NT2/D1 (cell line): ENCODE measurements at regions not wholly inside any gene's neighbourhood (a gene's known extent, or its start where the extent isn't known, plus 50 kb on each side); places are given as distances from the start of the nearest gene placed in this dataset.

Source experiments
- DNase-seq: peaks from one replicate; pipeline ENCODE4 v3.0.0-alpha.2; 2011; ENCODE audit warnings: low read depth, low spot score
- H3K27me3 ChIP-seq: 2 replicates; pipeline ENCODE4 v1.6.0; 2011; ENCODE audit warnings: mild to moderate bottlenecking; ENCODE audit not compliant: insufficient read length, insufficient read depth
- H3K36me3 ChIP-seq: 2 replicates; pipeline ENCODE4 v1.6.1; 2011; ENCODE audit warnings: mild to moderate bottlenecking, low read length, mixed read lengths; ENCODE audit not compliant: insufficient read depth, insufficient read length
- H3K4me1 ChIP-seq: 2 replicates; pipeline ENCODE4 v1.5.1; 2011; ENCODE audit not compliant: insufficient read depth, insufficient read length
- H3K4me3 ChIP-seq: 2 replicates; pipeline ENCODE4 v1.5.1; 2011; ENCODE audit warnings: low read depth; ENCODE audit not compliant: insufficient read length
- H3K9ac ChIP-seq: 2 replicates; pipeline ENCODE4 v1.6.0; 2011; ENCODE audit warnings: low read depth; ENCODE audit not compliant: insufficient read length
- H3K9me3 ChIP-seq: 2 replicates; pipeline ENCODE4 v1.5.1; 2011; ENCODE audit warnings: mild to moderate bottlenecking, low read length; ENCODE audit not compliant: insufficient read depth
- SUZ12 ChIP-seq: IDR thresholded peaks from 2 replicates; pipeline ENCODE4 v1.6.1; 2011; ENCODE audit not compliant: insufficient read length, insufficient read depth; ENCODE audit errors: extremely low read depth
- YY1 ChIP-seq: IDR thresholded peaks from 2 replicates; pipeline ENCODE4 v1.6.1; 2011; ENCODE audit not compliant: insufficient read length, insufficient read depth
- ZNF274 ChIP-seq: IDR thresholded peaks from 2 replicates; pipeline ENCODE4 v1.6.1; 2011; ENCODE audit warnings: mild to moderate bottlenecking, low read depth, low read length

GRCh38 chr22:26746311-26746710 is 88.9 kb downstream of the MIAT start:
- no peaks in the 10 kb centered on the region for H3K9me3 ChIP-seq
- no peaks in the 10 kb centered on the region for H3K27me3 ChIP-seq
- H3K4me3 ChIP-seq = no peak overlapping the region
- no peak for DNase-seq
- TF ChIP-seq ZNF274 (no peak), SUZ12 (no peak), YY1 (no peak)
- H3K4me1 ChIP-seq = peaks cover 6% of the 10 kb centered on the region
- no peaks in the 10 kb centered on the region for H3K36me3 ChIP-seq
- no peak overlapping the region for H3K9ac ChIP-seq

GRCh38 chr22:26748845-26749244 is 91.5 kb downstream of the MIAT start:
- TF ChIP-seq YY1 (no peak), SUZ12 (no peak), ZNF274 (no peak)
- Histone ChIP-seq H3K36me3 (no peaks in the 10 kb centered on the region), H3K4me3 (no peak overlapping the region), H3K4me1 (peaks cover 18% of the 10 kb centered on the region), H3K9me3 (no peaks in the 10 kb centered on the region), H3K27me3 (no peaks in the 10 kb centered on the region), H3K9ac (no peak overlapping the region)
- no peak for DNase-seq

GRCh38 chr22:26751217-26751616 is 93.8 kb downstream of the MIAT start:
- peak; percentile 96 for DNase-seq

GRCh38 chr22:26753125-26753862 is 95.9 kb downstream of the MIAT start:
- Histone ChIP-seq H3K4me3 (no peak overlapping the region), H3K9ac (peak overlapping the region; percentile 56), H3K27me3 (no peaks in the 10 kb centered on the region), H3K36me3 (no peaks in the 10 kb centered on the region), H3K9me3 (peaks cover 7% of the 10 kb centered on the region; the same call in 1 of the 2 replicates), H3K4me1 (peaks cover 20% of the 10 kb centered on the region)
- no peak for DNase-seq
- no peak for TF ChIP-seq SUZ12
- TF ChIP-seq ZNF274 = no peak
- no peak for TF ChIP-seq YY1

More at GRCh38 chr22:26751217-26751616, 93.8 kb downstream of the MIAT start:
- Histone ChIP-seq H3K27me3 (no peaks in the 10 kb centered on the region), H3K4me1 (peaks cover 20% of the 10 kb centered on the region), H3K36me3 (no peaks in the 10 kb centered on the region), H3K9ac (no peak overlapping the region), H3K4me3 (no peak overlapping the region), H3K9me3 (no peaks in the 10 kb centered on the region)
- TF ChIP-seq ZNF274 (no peak), YY1 (no peak), SUZ12 (no peak)

- DNase-seq = no peak
- Histone ChIP-seq H3K27me3 (no peaks in the 10 kb centered on the region), H3K9ac (peak overlapping the region; percentile 56), H3K4me3 (peak overlapping the region; percentile 12), H3K4me1 (peaks cover 15% of the 10 kb centered on the region), H3K9me3 (peaks cover 7% of the 10 kb centered on the region; the same call in 1 of the 2 replicates), H3K36me3 (no peaks in the 10 kb centered on the region)
- TF ChIP-seq YY1 (no peak), SUZ12 (no peak), ZNF274 (no peak)
Observed at GRCh38 chr22:26756675-26757293, 99.4 kb downstream of the MIAT start.

- Histone ChIP-seq H3K4me1 (peaks cover 11% of the 10 kb centered on the region), H3K9ac (no peak overlapping the region), H3K9me3 (peaks cover 7% of the 10 kb centered on the region; the same call in 1 of the 2 replicates), H3K36me3 (no peaks in the 10 kb centered on the region), H3K4me3 (no peak overlapping the region), H3K27me3 (no peaks in the 10 kb centered on the region)
- TF ChIP-seq YY1 = no peak
- no peak for DNase-seq
Observed at GRCh38 chr22:26757496-26757895, 100.1 kb downstream of the MIAT start.

- Histone ChIP-seq H3K9me3 (peaks cover 15% of the 10 kb centered on the region; the same call in 1 of the 2 replicates), H3K9ac (no peak overlapping the region), H3K4me1 (peaks cover 3% of the 10 kb centered on the region), H3K4me3 (no peak overlapping the region), H3K27me3 (no peaks in the 10 kb centered on the region), H3K36me3 (no peaks in the 10 kb centered on the region)
- TF ChIP-seq YY1 = no peak
- DNase-seq = no peak
Observed at GRCh38 chr22:26762503-26763472, 105.4 kb downstream of the MIAT start.
